ENCODE measurements at regions not wholly inside any gene's neighbourhood (a gene's known extent, or its start where the extent isn't known, plus 50 kb on each side); places are given as distances from the start of the nearest gene placed in this dataset.

- TF ChIP-seq POLR2AphosphoS5 (IDR thresholded peaks at IDR 0.05; ENCODE audit: low read depth, low read length) (no peak), REST (IDR thresholded peaks at IDR 0.05; ENCODE audit: insufficient read depth in 1 of 2, low read depth in 2 of 2, low read length in 2 of 2) (no peak)
Measured at GRCh38 chr6:131336596-131336995, 201.3 kb downstream of the AKAP7 start.

Measured in PFSK-1 (cell line).